HG02938 (cell line): ENCODE measurements at regions not wholly inside any gene's neighbourhood (a gene's known extent, or its start where the extent isn't known, plus 50 kb on each side); places are given as distances from the start of the nearest gene placed in this dataset.

Experiments
- ATAC-seq: cut with Tn5 transposase; IDR thresholded peaks from one replicate; pipeline ENCODE4 v1.9.1; 2021; ENCODE audit warnings: mild to moderate bottlenecking, moderate library complexity; ENCODE audit not compliant: unreplicated experiment

GRCh38 chr18:51514128-51514527 is 316.6 kb upstream of the MEX3C start:
- ATAC-seq, result no peak

- no peak for ATAC-seq
Observed at GRCh38 chr18:51516478-51517038, 319.1 kb upstream of the MEX3C start.

- ATAC-seq, result no peak
Observed at GRCh38 chr18:51519571-51519970, 322.1 kb upstream of the MEX3C start.

GRCh38 chr18:51520676-51521180 is 323.2 kb upstream of the MEX3C start:
- no peak for ATAC-seq

- no peak for ATAC-seq
Observed at GRCh38 chr18:51522338-51522737, 324.9 kb upstream of the MEX3C start.

- ATAC-seq, result no peak
Observed at GRCh38 chr18:51522821-51523220, 325.3 kb upstream of the MEX3C start.

GRCh38 chr18:51523671-51524070 is 326.2 kb upstream of the MEX3C start:
- no peak for ATAC-seq

GRCh38 chr18:51525453-51526225 is 328.2 kb upstream of the MEX3C start:
- no peak for ATAC-seq

- no peak for ATAC-seq
Observed at GRCh38 chr18:51527826-51528225, 330.3 kb upstream of the MEX3C start.

- ATAC-seq, result no peak
Observed at GRCh38 chr18:51531501-51531900, 334.0 kb upstream of the MEX3C start.

GRCh38 chr18:51537487-51537886 is 340.0 kb upstream of the MEX3C start:
- ATAC-seq, result peak; percentile 64

- no peak for ATAC-seq
Observed at GRCh38 chr18:51540562-51540961, 343.1 kb upstream of the MEX3C start.

GRCh38 chr18:51541230-51541629 is 343.7 kb upstream of the MEX3C start:
- ATAC-seq, result no peak

- ATAC-seq, result no peak
Observed at GRCh38 chr18:51543658-51544155, 346.2 kb upstream of the MEX3C start.

- no peak for ATAC-seq
Observed at GRCh38 chr18:51545446-51545845, 348.0 kb upstream of the MEX3C start.

GRCh38 chr18:51559198-51559901 is 361.9 kb upstream of the MEX3C start:
- ATAC-seq, result no peak

GRCh38 chr18:51559902-51560287 is 362.4 kb upstream of the MEX3C start:
- no peak for ATAC-seq

- no peak for ATAC-seq
Observed at GRCh38 chr18:51561821-51562220, 364.3 kb upstream of the MEX3C start.

GRCh38 chr18:51562866-51563265 is 365.4 kb upstream of the MEX3C start:
- no peak for ATAC-seq

- no peak for ATAC-seq
Observed at GRCh38 chr18:51563396-51563795, 365.9 kb upstream of the MEX3C start.

GRCh38 chr18:51568151-51568550 is 370.7 kb upstream of the MEX3C start:
- no peak for ATAC-seq

- no peak for ATAC-seq
Observed at GRCh38 chr18:51569153-51569552, 371.7 kb upstream of the MEX3C start.
